Mucosa of stomach (tissue), 1 donor: ENCODE measurements at regions not wholly inside any gene's neighbourhood (a gene's known extent, or its start where the extent isn't known, plus 50 kb on each side); places are given as distances from the start of the nearest gene placed in this dataset.

Experiments used
- H3K27me3 ChIP-seq: one replicate; pipeline ENCODE4 v1.7.0; 2013; ENCODE audit warnings: mild to moderate bottlenecking, low read length; ENCODE audit not compliant: control insufficient read depth, insufficient read depth
- H3K36me3 ChIP-seq: one replicate; pipeline ENCODE4 v1.7.0; 2013; ENCODE audit warnings: low read length; ENCODE audit not compliant: control insufficient read depth, insufficient read depth
- H3K4me1 ChIP-seq: one replicate; pipeline ENCODE4 v1.7.0; 2013; ENCODE audit warnings: mild to moderate bottlenecking, low read length; ENCODE audit not compliant: control insufficient read depth, insufficient read depth
- H3K4me3 ChIP-seq: one replicate; pipeline ENCODE4 v1.7.0; 2013; ENCODE audit warnings: low read length
- H3K9ac ChIP-seq: one replicate; pipeline ENCODE4 v1.7.0; 2013; ENCODE audit warnings: mild to moderate bottlenecking, low read length, moderate library complexity
- H3K9me3 ChIP-seq: one replicate; pipeline ENCODE4 v1.7.0; 2013; ENCODE audit warnings: mild to moderate bottlenecking, low read length, moderate library complexity; ENCODE audit not compliant: control insufficient read depth
- donor health status: Pancreatic carcinoma.

- Histone ChIP-seq H3K4me3 (no peak overlapping the region), H3K27me3 (peaks cover 12% of the 10 kb centered on the region)
Observed at GRCh38 chr15:69661446-69661845, 208.8 kb downstream of the RPLP1 start.

GRCh38 chr15:69661871-69662644 is 209.4 kb downstream of the RPLP1 start:
- Histone ChIP-seq H3K36me3 (no peaks in the 10 kb centered on the region), H3K27me3 (peaks cover 12% of the 10 kb centered on the region), H3K9ac (no peak overlapping the region), H3K4me3 (no peak overlapping the region), H3K9me3 (no peaks in the 10 kb centered on the region), H3K4me1 (peaks cover 4% of the 10 kb centered on the region)

More at GRCh38 chr15:69661446-69661845, 208.8 kb downstream of the RPLP1 start:
- H3K4me1 ChIP-seq = peaks cover 4% of the 10 kb centered on the region
- H3K9ac ChIP-seq = no peak overlapping the region
- H3K9me3 ChIP-seq = no peaks in the 10 kb centered on the region
- no peaks in the 10 kb centered on the region for H3K36me3 ChIP-seq

GRCh38 chr15:69662645-69663000 is 210.0 kb downstream of the RPLP1 start:
- H3K27me3 ChIP-seq = peaks cover 12% of the 10 kb centered on the region
- H3K4me3 ChIP-seq = no peak overlapping the region
- H3K9ac ChIP-seq = no peak overlapping the region
- peaks cover 4% of the 10 kb centered on the region for H3K4me1 ChIP-seq
- no peaks in the 10 kb centered on the region for H3K9me3 ChIP-seq
- no peaks in the 10 kb centered on the region for H3K36me3 ChIP-seq

GRCh38 chr15:69663441-69663840 is 210.8 kb downstream of the RPLP1 start:
- Histone ChIP-seq H3K9ac (no peak overlapping the region), H3K36me3 (no peaks in the 10 kb centered on the region), H3K4me1 (peaks cover 4% of the 10 kb centered on the region), H3K9me3 (no peaks in the 10 kb centered on the region), H3K4me3 (no peak overlapping the region), H3K27me3 (peaks cover 12% of the 10 kb centered on the region)

- no peak overlapping the region for H3K4me3 ChIP-seq
- peaks cover 12% of the 10 kb centered on the region for H3K27me3 ChIP-seq
- H3K9me3 ChIP-seq = no peaks in the 10 kb centered on the region
- no peaks in the 10 kb centered on the region for H3K36me3 ChIP-seq
- H3K4me1 ChIP-seq = peaks cover 4% of the 10 kb centered on the region
- H3K9ac ChIP-seq = no peak overlapping the region
Observed at GRCh38 chr15:69663982-69664381, 211.4 kb downstream of the RPLP1 start.

- peaks cover 4% of the 10 kb centered on the region for H3K4me1 ChIP-seq
- H3K4me3 ChIP-seq = no peak overlapping the region
- H3K9ac ChIP-seq = no peak overlapping the region
- peaks cover 12% of the 10 kb centered on the region for H3K27me3 ChIP-seq
- no peaks in the 10 kb centered on the region for H3K36me3 ChIP-seq
- no peaks in the 10 kb centered on the region for H3K9me3 ChIP-seq
Observed at GRCh38 chr15:69664572-69665571, 212.3 kb downstream of the RPLP1 start.

- peaks cover 4% of the 10 kb centered on the region for H3K4me1 ChIP-seq
- peaks cover 6% of the 10 kb centered on the region for H3K27me3 ChIP-seq
- no peak overlapping the region for H3K4me3 ChIP-seq
- no peak overlapping the region for H3K9ac ChIP-seq
- no peaks in the 10 kb centered on the region for H3K9me3 ChIP-seq
- no peaks in the 10 kb centered on the region for H3K36me3 ChIP-seq
Observed at GRCh38 chr15:69665641-69666111, 213.1 kb downstream of the RPLP1 start.

- peaks cover 4% of the 10 kb centered on the region for H3K4me1 ChIP-seq
- no peaks in the 10 kb centered on the region for H3K36me3 ChIP-seq
- H3K4me3 ChIP-seq = no peak overlapping the region
- peaks cover 6% of the 10 kb centered on the region for H3K27me3 ChIP-seq
- no peaks in the 10 kb centered on the region for H3K9me3 ChIP-seq
- H3K9ac ChIP-seq = no peak overlapping the region
Observed at GRCh38 chr15:69666441-69666882, 213.8 kb downstream of the RPLP1 start.

- Histone ChIP-seq H3K9ac (no peak overlapping the region), H3K9me3 (no peaks in the 10 kb centered on the region), H3K4me3 (no peak overlapping the region), H3K4me1 (peaks cover 4% of the 10 kb centered on the region), H3K36me3 (no peaks in the 10 kb centered on the region), H3K27me3 (peaks cover 6% of the 10 kb centered on the region)
Observed at GRCh38 chr15:69666921-69667811, 214.5 kb downstream of the RPLP1 start.

- Histone ChIP-seq H3K9ac (no peak overlapping the region), H3K36me3 (no peaks in the 10 kb centered on the region)
Observed at GRCh38 chr15:69668039-69668705, 215.6 kb downstream of the RPLP1 start.

GRCh38 chr15:69668963-69669362 is 216.3 kb downstream of the RPLP1 start:
- H3K4me3 ChIP-seq = no peak overlapping the region
- peaks cover 4% of the 10 kb centered on the region for H3K4me1 ChIP-seq
- H3K36me3 ChIP-seq = no peaks in the 10 kb centered on the region
- H3K9ac ChIP-seq = no peak overlapping the region
- H3K27me3 ChIP-seq = peaks cover 3% of the 10 kb centered on the region
- no peaks in the 10 kb centered on the region for H3K9me3 ChIP-seq

More at GRCh38 chr15:69668039-69668705, 215.6 kb downstream of the RPLP1 start:
- Histone ChIP-seq H3K27me3 (peaks cover 6% of the 10 kb centered on the region), H3K9me3 (no peaks in the 10 kb centered on the region), H3K4me3 (no peak overlapping the region), H3K4me1 (peaks cover 4% of the 10 kb centered on the region)
